Cerebellar nuclear complex (tissue), 1 donor: ENCODE measurements at regions not wholly inside any gene's neighbourhood (a gene's known extent, or its start where the extent isn't known, plus 50 kb on each side); places are given as distances from the start of the nearest gene placed in this dataset.

ENCODE experiments used
- DNase-seq, 2 experiments: peaks; one replicate each; lab custom pipeline; 2025; lab: John Stamatoyannopoulos, UW

DNA sequence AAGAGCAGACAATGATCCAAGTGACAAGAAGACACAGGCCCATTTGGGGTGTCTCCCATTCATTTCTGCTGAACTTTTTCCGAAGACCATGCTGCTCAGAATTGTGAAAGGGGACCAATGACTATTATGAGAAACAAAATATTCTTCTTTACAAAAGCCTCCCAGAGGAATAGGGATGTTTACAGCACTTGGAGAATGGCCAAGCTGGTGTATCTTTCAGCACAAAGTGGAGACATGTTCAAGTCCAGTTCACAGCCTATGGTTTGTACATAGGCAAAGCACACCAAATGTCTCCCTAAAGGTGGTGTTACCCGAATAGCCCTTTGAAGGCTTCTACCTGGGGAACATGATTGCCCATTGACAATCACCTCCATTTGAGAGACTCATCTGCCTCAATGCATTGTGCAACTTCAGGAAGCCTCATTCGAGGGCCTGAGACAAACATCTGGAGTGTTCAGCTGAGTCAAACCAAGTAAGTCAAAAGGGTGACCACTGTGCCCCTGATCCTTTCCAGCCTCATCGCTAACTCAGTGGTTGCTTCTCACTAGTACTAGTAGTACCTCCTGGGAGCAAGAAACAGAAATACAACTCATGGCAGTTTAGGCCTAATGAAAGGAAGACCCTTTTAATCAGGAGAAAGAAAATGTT, 451.0 kb upstream of the MARCKS start:
- DNase-seq = no peak

DNA sequence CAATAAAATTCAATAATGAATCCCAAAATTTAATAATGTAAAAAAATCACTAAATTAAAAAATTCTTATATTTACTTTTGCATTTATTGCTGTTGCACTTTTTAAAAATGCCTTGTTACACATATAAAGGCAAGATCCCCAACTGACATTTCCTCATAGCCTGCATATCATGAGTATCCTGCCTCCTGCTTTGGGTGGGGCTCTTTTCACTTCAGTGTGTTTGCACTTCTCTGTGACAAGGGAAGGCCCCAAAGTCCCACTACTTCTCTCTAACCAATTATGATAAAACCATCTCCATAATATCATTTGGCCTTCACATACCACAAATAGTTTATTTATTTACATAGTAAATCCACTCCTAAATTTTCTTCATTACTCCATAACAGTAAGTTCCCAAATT, 446.1 kb upstream of the MARCKS start:
- no peak for DNase-seq

DNA sequence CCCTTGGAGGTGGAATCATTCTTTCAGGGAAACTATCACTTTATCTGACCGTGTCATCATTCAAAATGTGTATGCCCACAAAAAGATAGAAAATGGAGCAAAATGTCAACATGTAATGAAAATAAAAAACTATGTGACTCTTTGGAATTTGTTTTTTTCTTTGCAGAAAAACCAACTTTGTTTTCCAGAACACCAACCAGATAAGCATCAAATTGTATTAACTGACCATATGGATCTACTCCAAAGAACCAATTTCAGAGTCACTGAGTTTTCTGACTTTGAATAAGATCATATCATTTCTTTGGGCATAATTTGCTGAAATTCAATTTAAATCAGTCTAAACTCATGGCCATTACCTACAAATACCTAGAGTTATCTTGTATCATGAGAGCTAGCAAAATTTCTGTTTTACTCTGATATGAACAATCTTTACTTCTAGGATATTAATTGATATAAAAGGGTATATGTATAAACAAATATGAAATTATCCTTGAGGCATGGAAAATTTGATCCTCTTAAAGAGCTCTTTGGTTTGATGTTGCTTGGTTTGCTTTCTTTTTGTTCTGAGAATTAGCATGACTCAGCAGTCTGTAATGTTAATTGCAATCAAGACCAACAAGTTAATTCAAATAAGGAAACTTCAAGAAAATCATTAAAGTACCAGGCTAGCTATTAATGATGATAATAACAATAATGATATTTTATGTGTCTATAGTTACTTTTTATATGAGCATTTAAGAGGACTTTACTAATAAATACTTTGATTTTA, 444.4 kb upstream of the MARCKS start:
- no peak for DNase-seq

DNA sequence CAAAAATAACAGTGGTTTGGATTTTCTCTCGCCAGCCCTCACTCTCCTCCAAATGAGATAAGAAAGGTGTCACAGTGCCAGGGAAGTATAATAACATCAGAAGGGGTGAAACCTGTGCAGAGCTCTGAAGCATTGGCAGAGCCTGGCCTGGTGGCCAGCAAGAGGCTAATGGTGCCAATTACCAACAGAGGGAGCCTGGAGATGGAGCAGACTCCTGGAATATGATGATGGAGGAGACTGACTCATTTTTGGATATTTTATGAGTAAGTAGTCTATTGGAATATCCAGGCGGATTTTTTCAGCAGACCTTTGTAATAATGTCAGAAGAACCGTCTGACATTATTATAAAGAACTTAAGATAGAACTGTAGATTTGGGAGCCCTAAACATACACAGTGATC, 442.6 kb upstream of the MARCKS start:
- peak in 1 of 2 experiments; percentile 61 for DNase-seq

DNA sequence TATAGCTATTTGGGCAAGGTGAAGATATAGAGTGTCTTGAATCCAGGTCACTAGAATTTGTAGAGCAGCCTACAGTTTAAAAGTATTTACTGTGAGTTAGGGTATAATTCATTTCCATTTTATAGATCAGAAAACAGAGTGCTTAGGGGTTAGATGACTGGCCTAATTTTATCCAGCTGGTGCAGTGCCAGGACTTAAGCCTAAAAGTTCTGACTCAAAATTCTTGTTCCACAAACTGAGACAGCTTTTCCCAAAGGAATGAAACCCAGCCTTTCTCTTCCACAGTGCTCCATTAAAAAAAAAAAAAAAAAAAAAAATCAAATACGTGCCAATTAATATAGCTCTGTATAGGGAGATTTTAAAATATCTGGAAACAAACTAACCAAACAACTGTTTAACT, 441.0 kb upstream of the MARCKS start:
- no peak for DNase-seq

DNA sequence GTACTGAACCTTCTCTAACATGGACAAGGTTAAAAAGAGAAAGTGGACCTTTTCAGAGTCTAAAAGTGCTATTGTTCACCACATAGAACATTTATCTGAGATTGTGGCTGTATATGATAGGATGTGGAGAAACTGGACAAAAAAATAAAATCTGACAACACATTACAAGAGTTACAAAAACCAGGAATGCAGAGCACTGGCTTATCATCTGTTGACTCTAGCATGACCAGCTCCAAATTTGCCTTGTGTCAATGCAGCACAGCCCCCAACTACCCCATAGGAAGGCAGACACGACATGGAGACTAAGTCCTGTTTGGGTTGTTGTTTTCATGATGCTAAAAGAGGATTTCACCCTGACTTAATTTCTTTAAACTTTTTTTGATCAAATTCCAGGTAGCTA, 436.9 kb upstream of the MARCKS start:
- no peak for DNase-seq

DNA sequence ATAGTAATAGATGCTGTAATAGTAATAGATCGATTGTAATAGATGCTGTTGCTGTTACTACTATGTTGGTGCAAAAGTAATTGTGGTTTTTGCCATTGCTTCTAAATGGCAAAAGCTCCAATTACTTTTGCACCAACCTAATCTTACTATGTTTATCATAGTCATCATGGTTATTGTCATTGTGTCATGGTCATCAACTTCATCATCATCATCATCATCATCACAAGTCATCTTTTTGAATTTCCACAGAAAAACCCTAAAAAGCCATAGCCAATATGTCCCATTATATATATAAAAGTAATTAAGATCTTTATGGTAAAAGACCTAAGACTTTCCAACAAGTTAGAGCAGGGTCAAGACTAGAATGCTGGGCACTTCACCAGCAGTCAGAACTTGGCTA, 435.1 kb upstream of the MARCKS start:
- DNase-seq = no peak

DNA sequence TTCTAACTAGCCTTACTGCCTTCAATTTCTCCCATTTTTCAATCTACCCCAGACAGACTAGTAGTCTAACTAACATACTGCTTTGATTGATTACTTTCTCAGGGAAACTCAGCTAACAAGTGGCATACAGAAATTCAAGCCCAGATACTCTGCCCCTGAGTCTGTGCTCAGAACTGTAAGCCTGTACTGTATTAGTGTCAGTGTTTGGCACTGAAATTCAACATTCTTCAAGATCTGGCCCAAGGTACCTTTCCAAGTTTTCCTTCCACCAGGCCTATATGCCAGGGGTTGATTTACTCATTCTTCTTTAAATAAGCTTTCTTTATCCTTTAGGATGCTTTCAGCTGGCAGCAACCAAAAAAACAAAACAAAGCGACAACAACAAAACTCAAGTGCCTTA, 433.2 kb upstream of the MARCKS start:
- DNase-seq = no peak

DNA sequence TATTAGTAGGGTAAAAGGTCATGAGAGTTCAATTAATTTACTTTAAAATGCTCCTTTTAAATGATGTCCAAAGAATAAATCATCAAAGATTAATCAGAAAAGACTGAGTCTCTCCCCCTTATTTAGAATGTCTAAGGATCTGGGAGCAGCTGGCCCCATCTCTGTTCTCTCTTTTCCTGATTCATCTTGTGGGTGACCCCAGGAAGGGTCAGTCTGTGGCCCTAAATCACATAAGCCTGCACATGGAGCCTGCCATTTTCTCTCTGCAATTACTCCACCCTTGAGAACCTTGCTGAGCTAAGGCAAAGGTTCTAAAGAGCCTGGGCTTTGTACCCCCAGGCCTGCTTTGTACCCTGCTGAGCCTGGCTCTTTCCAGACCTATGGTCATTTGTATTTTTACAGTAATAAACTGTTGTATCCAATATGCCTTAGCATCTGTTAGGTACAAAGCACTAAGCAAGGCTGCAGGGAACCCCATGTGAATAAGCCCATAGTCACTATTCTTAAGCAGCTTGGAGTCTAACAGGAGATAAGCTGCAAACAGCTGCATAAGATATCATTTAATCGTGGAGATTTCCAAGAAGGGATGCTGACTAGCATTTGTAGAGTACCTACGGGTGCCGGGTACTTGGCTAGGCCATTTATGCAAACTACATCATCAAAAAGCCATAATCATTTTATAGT, 431.0 kb upstream of the MARCKS start:
- no peak for DNase-seq

DNA sequence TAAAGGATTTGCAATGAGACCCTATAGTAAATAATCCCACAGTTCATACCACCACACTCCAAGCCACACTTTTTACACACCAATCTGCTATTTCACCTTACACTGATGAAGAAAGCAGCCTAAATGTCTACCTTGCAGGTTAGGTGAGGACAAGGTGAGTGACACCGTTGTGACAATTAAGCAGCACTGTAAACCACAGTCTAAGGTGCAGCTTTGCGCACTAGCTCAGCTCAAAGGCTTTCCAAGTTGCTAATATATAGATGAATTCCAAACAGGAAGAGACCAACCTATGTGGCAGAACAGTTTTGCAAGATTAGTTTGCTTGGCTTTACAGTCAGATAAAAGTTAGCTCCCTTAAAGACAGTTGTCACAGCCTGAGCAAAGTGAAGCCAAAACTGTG, 429.5 kb upstream of the MARCKS start:
- DNase-seq = no peak

DNA sequence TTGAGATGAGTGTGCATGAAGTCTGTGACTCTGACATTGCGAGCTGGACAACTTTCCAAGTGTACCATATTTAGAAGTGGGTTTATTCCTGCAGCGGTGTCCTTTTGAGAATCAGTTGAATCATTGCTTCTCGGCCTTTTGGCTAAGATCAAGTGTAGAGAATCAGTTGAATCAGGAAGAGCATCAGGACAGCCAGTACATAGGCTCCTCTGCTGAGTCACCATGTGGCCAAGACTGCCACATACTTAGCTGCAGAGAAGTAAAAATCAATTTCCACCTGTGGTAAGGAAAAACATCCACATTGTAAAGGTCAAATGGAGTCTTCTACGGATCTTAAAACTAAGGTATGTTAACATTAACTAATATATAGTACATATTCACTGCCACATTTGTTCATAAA, 428.4 kb upstream of the MARCKS start:
- no peak for DNase-seq

DNA sequence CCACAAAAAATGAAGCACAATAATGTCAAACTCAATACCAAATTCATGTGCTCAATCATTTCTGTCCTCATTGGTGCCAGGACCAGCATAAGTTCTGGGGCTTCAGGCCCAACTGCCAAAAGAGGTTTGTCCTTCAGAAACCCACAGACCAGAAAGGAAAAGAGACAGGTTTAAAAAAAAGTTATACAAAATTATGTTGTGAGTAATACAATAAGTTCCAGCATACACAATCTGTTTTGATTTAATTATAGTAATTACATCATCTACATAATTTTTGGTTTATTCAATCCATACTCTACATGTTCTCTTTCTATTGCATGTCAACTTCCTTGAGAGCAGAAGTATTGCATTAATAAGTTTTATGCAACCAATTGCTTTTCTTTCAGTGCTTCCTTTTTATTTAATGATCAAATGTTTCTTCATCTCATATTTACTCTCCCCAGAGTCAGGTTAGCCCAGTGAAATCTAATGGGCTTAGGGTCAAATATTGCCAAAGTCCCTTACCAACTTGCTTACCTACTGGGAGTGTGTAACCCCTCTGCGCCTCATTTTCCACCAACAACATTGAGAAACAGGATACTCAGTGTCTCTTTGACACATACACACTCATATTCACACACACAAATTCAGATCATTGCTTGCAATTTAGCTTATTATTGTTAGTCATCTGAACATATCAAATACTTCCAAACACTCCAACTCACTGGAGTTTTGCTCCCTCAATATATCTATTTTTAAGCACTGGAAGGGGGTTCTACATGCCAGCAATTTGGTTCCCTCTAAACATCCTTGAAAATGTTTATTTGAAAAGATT, 424.4 kb upstream of the MARCKS start:
- DNase-seq = no peak

DNA sequence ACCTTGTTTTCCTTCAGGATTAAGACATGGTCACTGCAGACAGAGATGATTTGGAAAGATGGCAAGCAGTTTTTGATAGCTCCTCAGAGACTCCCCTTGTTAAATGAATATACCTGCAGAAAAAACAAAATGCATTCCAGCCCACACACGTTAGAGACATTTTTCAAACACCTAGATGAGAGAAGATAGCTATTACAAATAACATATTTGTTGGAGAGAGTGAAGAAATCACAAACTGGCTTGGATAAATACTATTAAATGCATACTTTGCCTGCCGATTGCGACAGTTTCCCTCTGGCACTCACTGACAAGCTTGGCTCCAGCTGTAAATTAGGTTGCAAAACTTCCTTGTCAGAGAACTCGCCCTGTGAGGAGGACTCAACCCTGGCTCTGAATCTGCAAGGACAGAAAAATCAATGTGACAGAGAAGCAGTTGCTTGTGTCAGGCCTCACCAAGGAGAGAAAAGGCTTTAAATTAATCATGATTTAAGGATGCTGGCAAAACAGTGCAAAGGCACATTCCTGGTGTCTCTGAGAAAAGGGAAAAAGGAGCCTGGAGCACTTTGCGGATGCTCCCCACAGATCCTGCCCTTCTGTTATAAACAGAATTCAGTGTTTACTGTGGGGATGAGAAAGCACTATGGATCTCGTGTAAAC, 423.7 kb upstream of the MARCKS start:
- no peak for DNase-seq

DNA sequence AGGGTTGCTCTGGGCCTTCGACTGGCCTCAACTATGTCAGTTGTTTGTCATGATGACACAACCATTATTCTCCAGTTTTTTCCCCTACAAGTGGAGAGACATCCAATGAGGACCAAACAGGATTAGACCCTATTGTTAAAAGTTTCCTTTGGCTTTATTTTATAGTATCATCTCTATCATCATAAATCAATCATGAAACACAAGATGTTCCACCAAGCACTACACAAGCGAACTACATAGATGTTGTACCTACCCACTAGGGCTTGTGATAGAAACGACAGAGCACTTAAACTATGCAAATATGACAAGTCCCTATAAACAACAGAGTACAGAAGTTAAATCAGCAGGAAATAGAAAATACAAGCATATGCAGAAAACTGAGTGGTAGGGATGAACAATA, 422.5 kb upstream of the MARCKS start:
- DNase-seq = no peak

DNA sequence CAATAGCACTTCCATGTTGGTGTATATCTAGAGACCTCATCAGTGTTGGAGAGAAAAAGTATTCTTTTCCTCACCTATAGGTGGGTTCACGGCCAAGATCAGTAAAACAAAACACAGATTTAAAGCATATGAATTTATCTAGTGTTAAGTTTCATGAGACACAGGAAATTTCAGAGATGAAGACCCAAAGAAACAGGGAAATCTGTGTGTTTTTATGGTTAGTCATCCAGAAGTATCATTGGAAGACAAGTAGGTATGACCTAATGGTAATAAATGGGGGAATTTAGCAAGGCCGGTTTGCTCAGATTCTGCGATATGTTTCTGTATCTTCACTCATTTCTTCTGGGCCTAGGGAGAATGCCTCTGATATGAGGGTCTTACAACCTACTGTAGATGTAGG, 419.6 kb upstream of the MARCKS start:
- no peak for DNase-seq

DNA sequence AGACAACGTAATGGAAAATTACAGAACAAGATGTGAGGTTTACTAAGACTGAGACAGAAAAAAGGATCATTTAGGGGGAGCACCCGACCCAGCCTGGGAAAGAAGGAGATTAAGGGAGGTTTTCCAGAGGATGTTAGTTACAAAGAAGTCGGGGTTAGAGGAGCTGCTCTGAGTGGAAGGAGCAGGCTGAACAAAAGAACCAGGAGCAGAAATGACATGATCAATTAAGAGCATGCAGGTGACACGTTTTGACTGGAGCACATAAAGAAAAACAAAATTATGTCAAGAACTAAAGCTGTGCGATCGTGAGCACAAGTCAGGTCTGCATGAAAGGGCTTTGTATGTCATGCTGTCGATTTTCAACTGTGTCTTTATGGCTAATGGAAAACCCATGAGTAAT, 417.3 kb upstream of the MARCKS start:
- DNase-seq = no peak

DNA sequence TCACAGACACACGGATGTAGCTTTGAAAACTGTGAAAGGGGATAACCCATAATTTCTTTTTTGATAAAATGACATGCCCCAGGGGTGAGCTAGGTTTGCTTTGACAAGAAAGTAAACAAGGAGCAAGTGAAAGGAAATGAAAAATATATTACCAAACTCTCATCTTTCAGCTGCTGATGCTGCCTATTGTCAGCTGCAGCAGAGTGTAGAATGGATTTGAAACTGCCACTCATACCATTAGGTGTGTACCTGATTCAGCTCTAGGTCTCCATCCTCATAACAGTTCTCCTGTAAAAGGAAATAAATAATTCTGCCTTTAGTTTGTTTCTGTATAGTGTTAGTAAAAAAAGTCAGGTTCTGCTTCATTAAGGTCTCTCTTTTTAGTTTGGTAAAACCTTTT, 415.1 kb upstream of the MARCKS start:
- no peak for DNase-seq

DNA sequence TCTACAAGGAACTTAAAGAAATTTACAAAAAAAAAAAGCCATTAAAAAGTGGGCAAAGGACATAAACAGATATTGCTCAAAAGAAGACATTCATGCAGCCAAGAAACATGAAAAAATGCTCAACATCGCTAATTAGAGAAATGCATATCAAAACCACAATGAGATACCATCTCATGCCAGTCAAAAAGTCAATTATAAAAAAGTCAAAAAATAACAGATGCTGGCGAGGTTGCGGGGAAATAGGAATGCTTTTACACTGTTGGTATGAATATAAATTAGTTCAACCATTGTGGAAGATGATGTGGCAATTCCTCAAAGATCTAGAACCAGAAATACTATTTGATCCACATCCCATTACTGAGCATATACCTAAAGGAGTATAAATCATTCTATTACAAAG, 411.9 kb upstream of the MARCKS start:
- DNase-seq = no peak

DNA sequence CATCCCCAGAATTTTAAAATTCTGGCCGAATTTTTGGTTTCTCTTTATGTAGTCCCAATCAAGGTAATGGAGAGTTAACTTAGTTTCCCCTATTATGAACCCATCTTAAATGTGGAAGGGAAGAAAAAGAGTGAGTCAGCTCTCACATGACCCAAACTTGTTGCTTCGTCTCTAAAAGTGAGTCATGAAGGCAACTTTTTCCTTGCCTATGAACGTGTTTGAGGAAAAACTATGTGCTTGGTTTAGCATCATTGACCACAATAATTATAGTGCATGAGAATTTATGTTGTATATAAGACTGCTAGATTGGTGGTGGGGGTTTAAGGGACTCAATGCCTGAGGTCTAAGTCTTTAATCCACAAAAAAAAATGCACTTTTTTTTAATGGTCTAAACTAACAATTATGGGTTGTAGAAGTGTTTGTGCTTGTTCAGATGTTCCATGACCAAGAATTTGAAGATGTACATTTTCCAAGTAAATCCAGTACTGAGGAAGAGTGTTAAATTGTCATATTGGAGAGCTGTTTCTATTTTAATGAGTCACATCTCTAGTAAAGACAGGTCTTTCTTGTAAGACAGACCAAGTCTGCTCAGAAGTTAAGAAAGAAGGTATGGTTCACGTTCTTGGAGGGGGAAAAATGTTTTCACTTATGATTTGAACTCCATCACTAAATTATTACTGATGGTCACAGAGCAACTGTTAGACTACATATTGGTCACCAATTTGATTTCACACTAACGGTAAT, 409.9 kb upstream of the MARCKS start:
- DNase-seq = no peak

DNA sequence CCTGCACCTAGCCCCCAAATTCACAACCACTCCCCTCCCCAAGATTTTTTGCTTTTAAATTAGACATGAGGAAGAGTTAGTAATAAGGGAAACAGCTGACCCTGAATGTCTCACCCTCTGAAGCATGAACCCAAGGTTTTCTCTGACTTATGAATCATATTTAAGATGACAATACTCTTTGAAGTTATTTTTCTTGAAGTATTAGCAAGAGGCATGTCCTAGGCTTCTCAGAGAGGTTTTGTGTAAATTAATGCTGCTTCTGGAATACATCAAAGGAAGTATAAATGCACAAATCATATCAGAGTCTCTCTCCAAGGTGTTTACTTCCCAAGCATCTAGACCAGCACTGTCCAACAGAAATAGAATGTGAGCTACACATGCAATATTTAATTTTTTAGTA, 408.1 kb upstream of the MARCKS start:
- no peak for DNase-seq

DNA sequence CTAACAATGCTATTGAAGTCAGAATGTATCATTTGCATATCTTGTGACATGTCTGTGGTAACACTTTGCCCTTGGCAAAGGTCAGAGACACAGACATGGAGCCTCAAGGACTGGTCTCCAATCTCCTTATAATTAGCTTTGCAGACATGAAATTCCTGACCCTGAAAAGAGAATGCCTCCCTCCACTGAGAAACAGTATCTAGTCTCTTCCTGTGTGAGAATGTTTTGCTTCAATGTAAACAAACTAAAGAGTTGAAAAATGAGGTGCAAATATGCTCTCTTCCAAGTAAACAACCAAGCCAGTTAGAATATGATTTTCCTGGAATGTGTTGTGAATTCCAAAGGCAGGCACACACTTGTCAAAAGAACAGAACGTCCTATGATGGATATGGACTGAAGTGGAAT, 407.1 kb upstream of the MARCKS start:
- no peak for DNase-seq
